ENCODE measurements at regions not wholly inside any gene's neighbourhood (a gene's known extent, or its start where the extent isn't known, plus 50 kb on each side); places are given as distances from the start of the nearest gene placed in this dataset.

GRCh38 chr3:188940573-188940932 lies 231.2 kb upstream of the TPRG1 start:
- BruUV-seq (replicated peaks) = no TSS peak
- 4% methylated on average over 1 of the region's 1 CpG for WGBS (ENCODE audit: low lambda C conversion rate)
- no peak overlapping the region for H2AFZ ChIP-seq (ENCODE audit: low read length)
- ChIA-PET POLR2A (no interaction called here), CTCF (ENCODE audit: low intra/inter-chr PET ratio, low total read pairs) (no interaction called here)
- H3K27me3 ChIP-seq (ENCODE audit: control insufficient read depth in 1 of 2, insufficient read depth in 2 of 2, low read length in 2 of 2) = no peaks in the 10 kb centered on the region
- no peak overlapping the region for H3K9ac ChIP-seq (ENCODE audit: insufficient read depth, low read depth, low read length)
- no peak overlapping the region for H3K4me3 ChIP-seq (replicated peaks in 1 of 3; ENCODE audit: insufficient read depth in 1 of 3, low read depth in 2 of 3, low read length in 3 of 3)
- H3K9me3 ChIP-seq (ENCODE audit: low read length) = no peaks in the 10 kb centered on the region
- no peaks in the 10 kb centered on the region for H4K20me1 ChIP-seq (ENCODE audit: insufficient read depth, low read length)
- ATAC-seq (no peak), FAIRE-seq (no peak), DNase-seq (ENCODE audit: low spot score) (no peak)
- in situ Hi-C loops (cut with HindIII; ENCODE audit: extremely low pct_ligation_motif_present, low pct_unique_long_range_greater_than_20kb) = no loop called here
- no peaks in the 10 kb centered on the region for H3K36me3 ChIP-seq (replicated peaks in 1 of 2; ENCODE audit: control insufficient read depth in 1 of 2, insufficient read depth in 2 of 2, low read length in 2 of 2)
- no peak overlapping the region for H3K27ac ChIP-seq (ENCODE audit: extremely low read length, insufficient read depth, low read length)
- intact Hi-C loops (cut with micrococcal nuclease; ENCODE audit: unreplicated experiment) = no loop called here
- H3K4me2 ChIP-seq (ENCODE audit: low read depth, low read length) = no peak overlapping the region
- H3K4me1 ChIP-seq (ENCODE audit: insufficient read depth, low read length) = peaks cover 11% of the 10 kb centered on the region
- no peaks in the 10 kb centered on the region for H3K79me2 ChIP-seq (ENCODE audit: insufficient read depth, low read length)
- TF ChIP-seq, protein P1, sequence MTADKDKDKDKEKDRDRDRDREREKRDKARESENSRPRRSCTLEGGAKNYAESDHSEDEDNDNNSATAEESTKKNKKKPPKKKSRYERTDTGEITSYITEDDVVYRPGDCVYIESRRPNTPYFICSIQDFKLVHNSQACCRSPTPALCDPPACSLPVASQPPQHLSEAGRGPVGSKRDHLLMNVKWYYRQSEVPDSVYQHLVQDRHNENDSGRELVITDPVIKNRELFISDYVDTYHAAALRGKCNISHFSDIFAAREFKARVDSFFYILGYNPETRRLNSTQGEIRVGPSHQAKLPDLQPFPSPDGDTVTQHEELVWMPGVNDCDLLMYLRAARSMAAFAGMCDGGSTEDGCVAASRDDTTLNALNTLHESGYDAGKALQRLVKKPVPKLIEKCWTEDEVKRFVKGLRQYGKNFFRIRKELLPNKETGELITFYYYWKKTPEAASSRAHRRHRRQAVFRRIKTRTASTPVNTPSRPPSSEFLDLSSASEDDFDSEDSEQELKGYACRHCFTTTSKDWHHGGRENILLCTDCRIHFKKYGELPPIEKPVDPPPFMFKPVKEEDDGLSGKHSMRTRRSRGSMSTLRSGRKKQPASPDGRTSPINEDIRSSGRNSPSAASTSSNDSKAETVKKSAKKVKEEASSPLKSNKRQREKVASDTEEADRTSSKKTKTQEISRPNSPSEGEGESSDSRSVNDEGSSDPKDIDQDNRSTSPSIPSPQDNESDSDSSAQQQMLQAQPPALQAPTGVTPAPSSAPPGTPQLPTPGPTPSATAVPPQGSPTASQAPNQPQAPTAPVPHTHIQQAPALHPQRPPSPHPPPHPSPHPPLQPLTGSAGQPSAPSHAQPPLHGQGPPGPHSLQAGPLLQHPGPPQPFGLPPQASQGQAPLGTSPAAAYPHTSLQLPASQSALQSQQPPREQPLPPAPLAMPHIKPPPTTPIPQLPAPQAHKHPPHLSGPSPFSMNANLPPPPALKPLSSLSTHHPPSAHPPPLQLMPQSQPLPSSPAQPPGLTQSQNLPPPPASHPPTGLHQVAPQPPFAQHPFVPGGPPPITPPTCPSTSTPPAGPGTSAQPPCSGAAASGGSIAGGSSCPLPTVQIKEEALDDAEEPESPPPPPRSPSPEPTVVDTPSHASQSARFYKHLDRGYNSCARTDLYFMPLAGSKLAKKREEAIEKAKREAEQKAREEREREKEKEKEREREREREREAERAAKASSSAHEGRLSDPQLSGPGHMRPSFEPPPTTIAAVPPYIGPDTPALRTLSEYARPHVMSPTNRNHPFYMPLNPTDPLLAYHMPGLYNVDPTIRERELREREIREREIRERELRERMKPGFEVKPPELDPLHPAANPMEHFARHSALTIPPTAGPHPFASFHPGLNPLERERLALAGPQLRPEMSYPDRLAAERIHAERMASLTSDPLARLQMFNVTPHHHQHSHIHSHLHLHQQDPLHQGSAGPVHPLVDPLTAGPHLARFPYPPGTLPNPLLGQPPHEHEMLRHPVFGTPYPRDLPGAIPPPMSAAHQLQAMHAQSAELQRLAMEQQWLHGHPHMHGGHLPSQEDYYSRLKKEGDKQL (CRISPR knock-in tag; IDR thresholded peaks at IDR 0.05; ENCODE audit: low read depth) = no peak
- TF ChIP-seq ZNF101 (CRISPR knock-in tag; IDR thresholded peaks at IDR 0.05; ENCODE audit: borderline replicate concordance, low read depth) (no peak), ZNF576 (CRISPR knock-in tag; IDR thresholded peaks at IDR 0.05) (no peak), PHB2 (IDR thresholded peaks at IDR 0.05; ENCODE audit: partially characterized antibody) (no peak), ZMYM3 (CRISPR knock-in tag; IDR thresholded peaks at IDR 0.05) (no peak), HMG20B (CRISPR knock-in tag; conservative IDR thresholded peaks at IDR 0.05) (no peak), ZBTB2 (CRISPR knock-in tag; IDR thresholded peaks at IDR 0.05; ENCODE audit: low read depth) (no peak), NCOR1 (IDR thresholded peaks at IDR 0.05; ENCODE audit: borderline replicate concordance, low read length) (no peak), SCMH1 (CRISPR knock-in tag; IDR thresholded peaks at IDR 0.05; ENCODE audit: borderline replicate concordance) (no peak), ZNF367 (CRISPR knock-in tag; IDR thresholded peaks at IDR 0.05; ENCODE audit: borderline replicate concordance) (no peak), ZNF703 (CRISPR knock-in tag; IDR thresholded peaks at IDR 0.05; ENCODE audit: borderline replicate concordance) (no peak), ZNF337 (CRISPR knock-in tag; IDR thresholded peaks at IDR 0.05; ENCODE audit: borderline replicate concordance, low read depth) (no peak), ZNF362 (CRISPR knock-in tag; IDR thresholded peaks at IDR 0.05; ENCODE audit: borderline replicate concordance) (no peak), ZNF136 (CRISPR knock-in tag; IDR thresholded peaks at IDR 0.05; ENCODE audit: low read depth) (no peak)
- TF ChIP-seq, protein P2, sequence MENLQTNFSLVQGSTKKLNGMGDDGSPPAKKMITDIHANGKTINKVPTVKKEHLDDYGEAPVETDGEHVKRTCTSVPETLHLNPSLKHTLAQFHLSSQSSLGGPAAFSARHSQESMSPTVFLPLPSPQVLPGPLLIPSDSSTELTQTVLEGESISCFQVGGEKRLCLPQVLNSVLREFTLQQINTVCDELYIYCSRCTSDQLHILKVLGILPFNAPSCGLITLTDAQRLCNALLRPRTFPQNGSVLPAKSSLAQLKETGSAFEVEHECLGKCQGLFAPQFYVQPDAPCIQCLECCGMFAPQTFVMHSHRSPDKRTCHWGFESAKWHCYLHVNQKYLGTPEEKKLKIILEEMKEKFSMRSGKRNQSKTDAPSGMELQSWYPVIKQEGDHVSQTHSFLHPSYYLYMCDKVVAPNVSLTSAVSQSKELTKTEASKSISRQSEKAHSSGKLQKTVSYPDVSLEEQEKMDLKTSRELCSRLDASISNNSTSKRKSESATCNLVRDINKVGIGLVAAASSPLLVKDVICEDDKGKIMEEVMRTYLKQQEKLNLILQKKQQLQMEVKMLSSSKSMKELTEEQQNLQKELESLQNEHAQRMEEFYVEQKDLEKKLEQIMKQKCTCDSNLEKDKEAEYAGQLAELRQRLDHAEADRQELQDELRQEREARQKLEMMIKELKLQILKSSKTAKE (CRISPR knock-in tag; IDR thresholded peaks at IDR 0.05; ENCODE audit: borderline replicate concordance) = no peak
